GM19025 (cell line): ENCODE measurements at regions not wholly inside any gene's neighbourhood (a gene's known extent, or its start where the extent isn't known, plus 50 kb on each side); places are given as distances from the start of the nearest gene placed in this dataset.

Experiments
- ATAC-seq: cut with Tn5 transposase; IDR thresholded peaks from one replicate; pipeline ENCODE4 v1.9.1; 2021; ENCODE audit warnings: mild to moderate bottlenecking, low read depth, moderate library complexity; ENCODE audit not compliant: unreplicated experiment

DNA sequence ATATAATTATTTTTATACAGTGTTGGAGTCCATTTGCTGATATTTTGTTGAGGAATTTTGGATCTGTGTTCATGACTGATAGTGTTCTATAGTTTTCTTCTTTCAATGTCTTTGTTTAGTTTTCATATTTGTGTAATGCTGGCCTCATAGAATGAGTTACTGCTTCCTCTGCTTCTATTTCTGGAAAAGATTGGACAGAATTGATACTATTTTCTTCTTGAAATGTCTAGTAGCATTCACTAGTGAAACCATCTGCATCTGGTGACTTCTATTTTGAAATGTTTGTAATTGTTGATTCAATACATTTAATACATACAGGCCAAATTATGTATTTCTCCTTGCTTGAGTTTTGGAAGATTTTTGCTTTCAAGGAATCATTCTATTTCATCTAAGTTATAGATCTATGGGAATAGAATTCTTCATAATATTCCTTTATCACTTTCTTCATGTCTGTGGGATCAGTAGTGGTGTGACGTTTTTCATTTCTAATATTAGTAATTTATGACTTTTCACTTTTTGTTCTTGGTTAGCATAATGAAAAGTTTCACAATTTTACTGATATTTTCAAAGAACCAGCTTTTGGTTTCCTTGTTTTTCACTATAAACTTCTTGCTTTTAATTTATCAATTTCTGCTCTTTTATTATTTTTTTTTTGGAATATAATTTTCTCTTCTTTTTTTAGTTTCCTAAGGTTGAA, 509.9 kb upstream of the VRK2 start:
- no peak for ATAC-seq

DNA sequence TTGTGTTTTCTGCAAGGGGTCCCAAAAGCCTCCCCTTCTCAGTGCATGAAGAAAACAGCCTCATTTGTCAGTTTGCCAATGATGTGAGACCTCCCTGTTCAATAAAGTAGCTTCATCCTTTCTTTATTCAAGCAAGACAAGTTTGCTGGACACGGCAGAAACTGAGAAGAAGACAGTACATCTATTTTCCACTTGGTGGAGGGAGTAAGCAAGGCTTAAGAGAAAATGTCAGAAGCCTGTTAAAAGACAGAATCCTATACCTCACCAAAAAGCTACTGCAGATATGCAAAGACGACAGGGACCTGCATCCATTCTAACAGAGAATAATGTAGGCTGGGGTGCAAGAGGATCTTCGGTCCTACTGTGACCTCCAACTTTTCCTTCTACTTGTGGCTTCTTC, 506.8 kb upstream of the VRK2 start:
- ATAC-seq, result no peak

DNA sequence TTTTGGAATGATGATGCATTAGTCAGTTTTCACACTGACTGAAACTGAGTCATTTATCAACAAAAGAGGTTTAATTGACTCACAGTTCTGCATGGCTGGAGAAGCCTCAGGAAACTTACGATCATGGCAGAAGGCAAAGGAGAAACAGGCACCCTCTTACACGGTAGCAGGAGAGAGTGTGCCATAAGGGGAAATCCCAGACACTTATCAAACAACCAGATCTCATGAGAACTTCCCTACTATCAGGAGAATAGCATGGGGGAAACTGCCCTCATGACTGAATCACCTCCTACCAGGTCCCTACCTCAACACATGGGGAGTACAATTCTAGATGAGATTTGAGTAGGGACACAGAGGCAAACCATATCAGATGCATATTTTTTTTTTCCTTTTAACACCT, 504.5 kb upstream of the VRK2 start:
- no peak for ATAC-seq

DNA sequence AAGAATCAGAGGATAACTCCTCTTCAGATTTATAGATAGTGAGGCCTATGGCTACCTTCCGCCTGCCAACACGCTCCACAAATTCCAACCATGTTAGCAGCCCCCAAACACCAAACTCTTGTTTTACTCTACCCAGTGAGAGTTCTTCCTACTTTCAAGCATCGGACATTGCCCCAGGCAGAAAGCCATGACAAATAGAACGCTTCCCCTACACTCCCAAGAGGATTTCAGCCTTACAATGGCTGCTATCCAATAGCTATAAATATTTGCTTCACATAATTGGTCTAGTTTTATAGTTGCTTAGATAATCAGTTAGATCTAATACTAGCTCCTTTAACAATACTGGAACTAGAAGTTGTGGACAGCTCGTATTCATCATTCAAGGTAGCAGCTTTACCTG, 503.4 kb upstream of the VRK2 start:
- no peak for ATAC-seq

DNA sequence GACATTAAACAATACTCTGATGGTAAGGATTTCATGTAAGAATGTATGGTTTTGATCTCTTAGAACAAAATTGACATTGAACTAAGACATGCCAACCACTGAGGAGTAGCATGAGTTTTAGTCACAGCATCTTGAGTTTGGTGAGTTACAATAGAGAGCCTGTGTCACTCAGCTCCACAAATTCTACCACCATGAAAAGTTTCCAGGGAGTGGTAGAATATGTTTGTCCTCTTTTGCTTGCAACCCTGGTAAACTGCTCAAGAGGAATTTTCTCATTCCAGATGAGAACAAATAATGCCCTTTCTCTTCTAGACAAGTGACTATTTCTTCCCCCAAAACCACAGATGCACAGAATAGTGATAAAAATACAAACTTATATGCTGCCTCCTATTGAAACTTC, 502.0 kb upstream of the VRK2 start:
- ATAC-seq, result no peak

DNA sequence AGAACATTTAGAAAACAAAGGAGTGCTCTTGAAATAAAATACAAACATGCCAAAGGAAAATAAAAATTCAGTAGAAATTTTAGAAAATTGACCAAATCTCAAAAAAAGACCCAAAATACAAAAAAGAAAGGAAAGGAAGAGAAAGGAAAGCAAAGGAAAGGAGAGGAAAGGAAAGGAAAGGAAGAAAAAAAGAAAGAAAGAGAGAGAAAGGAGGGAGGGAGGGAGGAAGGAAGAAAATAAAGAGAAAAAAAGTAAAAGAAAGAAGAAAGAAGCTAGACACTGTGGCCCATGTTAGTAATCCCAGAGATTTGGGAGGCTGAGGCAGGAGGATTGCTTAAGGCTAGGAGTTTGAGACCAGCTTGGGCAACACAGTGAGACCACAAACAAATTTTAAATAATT, 500.1 kb upstream of the VRK2 start:
- ATAC-seq, result no peak

DNA sequence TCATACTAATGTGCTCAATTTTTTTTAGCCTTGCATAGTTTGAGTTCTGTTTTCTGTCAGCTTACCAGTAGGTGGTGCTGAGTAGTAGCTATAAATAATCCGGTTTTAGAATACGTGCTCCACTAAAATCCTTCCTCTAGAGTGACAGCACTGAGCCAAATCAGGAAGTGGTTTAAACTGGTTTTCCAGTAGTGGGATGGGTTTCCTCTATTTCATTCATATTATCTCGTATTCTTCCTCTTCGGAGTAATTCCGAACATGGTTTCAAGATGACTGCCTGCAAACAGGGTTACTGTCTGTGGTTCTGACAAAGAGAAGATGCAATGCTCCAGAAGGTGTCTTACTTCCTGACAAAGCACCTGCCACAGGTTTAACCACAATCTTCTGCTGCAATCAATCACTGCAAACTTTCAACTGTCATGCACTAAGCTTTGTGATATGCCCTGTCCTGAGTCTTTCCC, 496.9 kb upstream of the VRK2 start:
- ATAC-seq, result no peak

DNA sequence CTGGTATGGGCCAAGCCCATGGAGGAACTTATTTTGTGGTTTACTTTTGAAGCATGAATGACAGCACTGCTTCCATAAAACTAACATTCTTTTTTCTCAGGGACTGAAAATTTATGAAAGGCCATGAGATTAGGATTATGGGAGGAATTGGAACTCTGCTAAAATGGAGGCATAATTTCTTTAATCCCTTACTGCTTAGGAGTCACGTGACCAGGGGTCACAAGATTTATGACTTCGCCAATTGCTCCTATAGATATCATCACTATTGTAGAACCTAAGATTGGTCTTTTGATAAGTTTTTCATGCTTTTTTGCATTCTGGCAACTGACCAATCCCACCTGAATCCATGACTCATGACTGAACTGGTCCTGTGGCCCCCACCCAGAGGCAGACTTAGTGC, 495.7 kb upstream of the VRK2 start:
- no peak for ATAC-seq

DNA sequence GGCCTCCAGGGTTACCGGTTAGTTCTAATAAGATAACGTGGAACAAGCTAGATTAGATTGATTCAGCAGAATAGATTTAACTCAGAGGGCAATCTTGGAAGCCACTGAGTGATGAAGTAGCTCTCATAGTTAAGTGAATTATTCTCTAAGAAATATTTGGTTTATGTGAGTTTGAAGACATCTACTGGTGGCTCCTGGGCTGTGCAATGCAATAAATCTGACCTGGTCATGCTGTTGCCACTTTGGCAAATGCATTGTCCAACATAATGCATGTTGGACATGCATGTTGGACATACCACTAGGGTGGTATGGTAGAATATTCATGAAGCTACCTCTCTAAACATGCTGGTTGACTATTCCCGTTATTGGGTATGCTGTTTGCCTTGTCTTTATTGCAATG, 493.7 kb upstream of the VRK2 start:
- ATAC-seq, result no peak

DNA sequence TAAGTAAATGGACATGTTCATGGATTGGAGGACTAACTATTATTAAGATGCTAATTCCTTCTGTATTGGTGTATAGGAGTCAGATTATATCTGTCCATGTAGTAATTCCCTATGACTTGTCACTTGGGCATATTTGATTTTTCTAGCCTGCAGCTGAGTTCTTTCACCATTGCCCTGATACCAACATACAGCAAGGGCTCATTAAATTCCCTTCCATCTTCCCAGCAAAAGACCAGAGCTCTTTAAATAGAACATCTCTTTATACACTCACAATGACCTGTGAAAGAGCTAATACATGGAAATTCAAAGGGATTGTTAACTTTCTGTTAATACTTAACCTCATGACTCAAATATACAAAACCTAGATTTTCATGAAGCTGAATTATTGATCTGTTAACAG, 492.3 kb upstream of the VRK2 start:
- no peak for ATAC-seq

DNA sequence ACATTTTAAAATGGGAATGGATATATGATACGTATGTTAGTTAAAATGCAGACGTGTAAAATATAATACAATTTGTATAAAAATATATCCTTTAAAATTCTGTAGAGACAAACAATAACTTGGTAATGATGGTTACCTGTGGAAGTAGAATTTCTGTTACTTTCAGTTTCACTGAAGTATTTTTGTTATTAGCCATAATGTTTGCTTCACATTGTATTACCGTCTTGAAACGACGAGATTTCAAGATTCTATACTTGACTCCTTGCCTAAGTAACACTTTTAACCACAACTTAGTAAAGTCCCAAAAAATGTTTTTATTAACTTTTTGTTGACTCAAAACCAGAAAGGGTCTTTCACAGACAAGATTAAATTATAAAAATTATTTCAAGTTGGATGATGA, 488.3 kb upstream of the VRK2 start:
- ATAC-seq, result no peak

DNA sequence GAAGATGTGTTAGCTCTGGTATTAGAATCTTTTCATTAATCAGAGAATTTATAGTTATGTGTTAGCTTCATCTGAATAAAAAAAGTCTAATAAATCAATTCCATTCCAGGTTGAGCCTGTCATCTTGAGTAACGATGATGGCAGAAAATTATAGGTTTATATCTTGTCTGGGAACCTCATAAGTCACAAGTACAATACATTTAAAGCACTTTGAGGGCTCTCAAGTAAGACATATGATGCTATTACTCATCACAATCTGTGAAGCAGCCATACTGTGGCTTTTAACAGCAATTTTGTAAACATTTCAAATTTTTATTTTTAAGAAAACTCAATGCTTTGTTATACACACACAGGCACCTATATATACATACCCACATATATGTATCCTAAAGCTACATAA, 484.1 kb upstream of the VRK2 start:
- no peak for ATAC-seq

DNA sequence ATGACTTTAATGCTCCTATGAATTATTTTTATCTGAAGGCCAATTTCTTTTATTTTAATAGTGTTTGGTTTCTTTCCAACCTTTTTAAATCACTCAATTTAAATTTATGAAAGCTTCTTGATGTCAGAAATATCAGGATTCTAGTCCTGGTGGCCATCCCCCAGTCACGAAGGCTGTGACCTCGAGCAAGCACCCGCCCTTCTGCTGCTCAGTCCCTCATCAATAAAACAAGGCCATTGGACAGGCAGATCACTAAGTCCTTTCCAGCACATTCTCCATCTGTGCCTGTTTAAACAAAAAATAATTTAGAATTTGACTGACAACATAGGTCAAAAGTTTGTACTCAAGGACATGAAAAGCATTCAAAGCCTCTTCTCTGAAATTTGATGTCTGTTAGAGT, 483.6 kb upstream of the VRK2 start:
- ATAC-seq, result no peak

DNA sequence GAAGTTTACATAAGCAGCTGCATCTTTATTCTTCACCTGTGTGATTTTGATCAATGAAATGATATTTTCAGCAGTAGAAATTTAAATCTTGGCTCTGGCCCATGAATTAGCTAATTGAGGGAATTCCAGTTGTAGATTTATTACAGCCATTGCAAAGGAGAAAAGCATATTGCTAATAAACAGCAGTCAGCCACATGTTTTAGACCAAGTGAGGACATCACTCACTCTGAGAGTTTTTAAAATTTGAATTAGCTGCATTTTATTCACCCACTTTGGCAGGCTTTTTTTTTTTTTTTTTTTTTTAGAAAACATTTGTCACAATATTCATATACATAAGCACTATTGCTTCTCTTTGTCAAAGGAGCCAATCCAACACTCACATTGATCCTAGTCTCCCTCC, 479.4 kb upstream of the VRK2 start:
- ATAC-seq, result no peak

DNA sequence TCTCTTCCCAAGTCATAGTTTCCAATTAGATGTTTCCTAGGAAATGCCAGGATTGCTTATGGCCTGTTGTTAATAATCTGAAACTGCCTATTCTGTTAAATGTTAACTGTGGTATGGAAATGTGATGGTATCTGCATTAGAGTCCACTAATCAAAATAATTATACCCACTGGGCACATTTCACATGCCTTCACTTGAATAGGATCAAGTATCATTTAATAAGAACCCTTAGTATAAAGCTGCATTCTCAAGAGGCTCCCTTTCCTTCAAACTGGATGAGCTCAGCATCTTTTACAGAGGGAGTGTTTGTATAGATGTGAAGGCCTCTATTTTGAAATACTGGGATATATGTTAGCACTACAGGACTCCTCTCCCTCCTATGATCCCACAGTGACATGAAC, 477.2 kb upstream of the VRK2 start:
- ATAC-seq, result no peak

DNA sequence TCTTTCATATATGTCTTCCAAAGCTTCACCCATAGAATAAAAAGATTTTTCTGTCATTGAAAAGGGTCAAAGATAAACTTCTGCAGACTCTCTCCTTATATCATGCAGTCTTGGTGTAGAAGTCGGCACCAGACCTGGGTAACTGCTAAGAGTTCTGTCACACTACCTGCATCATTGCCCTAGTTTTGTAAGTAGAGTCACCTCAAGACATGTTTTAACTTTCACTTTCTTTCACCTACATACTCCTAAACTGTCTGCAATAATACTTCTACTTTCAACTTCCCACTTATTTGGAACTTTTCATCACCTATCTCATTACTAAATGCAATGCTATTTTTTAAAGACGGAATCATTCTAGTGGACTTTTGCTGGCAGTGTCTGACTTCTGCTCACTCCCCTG, 475.6 kb upstream of the VRK2 start:
- no peak for ATAC-seq

DNA sequence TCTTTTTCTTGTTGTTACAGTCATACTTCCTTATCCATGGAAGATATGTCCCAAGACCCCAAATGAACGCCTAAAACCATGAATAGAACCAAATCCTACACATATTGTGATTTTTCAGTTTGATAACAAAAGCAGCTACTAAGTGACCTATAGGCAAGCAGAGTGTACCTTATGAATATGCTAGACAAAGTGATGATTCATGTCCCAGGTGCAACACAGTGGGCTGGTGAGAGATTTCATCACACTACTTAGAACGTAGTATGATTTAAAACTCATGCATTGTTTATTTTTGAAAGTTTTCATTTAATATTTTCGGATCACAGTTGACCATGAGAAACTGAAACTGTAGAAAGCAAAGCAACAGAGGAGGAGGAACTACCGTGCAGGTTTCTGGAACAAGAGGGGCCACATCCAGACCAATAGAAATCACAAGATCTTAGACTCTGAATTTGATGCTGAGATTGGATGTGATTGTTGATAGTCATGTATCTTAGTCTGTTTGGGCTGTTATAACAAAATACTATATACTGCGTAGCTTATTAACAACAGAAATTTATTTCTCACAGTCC, 470.8 kb upstream of the VRK2 start:
- no peak for ATAC-seq

DNA sequence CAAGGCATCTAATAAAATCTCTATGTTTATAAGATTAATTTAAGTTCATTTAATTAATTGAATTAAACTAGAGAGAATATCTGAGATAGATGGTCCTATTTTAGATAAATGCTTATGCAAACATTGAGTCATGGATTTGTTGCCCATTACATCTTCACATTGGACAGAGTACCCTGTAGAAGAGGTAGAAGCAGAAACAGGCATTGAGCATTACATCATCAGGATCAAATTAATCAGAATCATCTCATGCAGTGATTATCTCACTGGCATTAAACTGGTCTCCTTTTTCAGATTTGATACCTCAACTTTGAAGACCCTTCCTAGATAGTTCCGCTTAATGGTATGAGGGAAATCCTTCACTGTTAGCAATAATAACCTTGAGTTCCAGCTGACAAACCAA, 469.6 kb upstream of the VRK2 start:
- no peak for ATAC-seq

DNA sequence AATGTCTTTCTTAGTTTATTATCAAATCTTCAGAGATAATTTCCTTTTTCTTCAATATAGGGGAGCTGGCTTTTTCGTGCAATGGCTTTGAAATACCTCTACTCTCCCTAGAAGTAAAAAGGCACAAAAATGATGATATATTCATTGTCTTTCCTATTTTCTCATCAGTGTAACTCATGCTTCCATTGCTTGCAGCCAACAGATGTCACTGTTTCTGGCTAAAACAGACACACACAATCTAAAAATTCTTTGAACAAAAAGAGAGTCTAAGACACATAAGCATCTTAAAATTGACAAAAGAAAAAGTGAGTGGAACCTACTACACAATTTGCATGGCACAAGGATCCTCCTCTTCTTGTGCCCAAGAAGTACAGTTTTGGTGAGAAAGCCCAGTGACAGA, 448.7 kb upstream of the VRK2 start:
- ATAC-seq, result no peak

DNA sequence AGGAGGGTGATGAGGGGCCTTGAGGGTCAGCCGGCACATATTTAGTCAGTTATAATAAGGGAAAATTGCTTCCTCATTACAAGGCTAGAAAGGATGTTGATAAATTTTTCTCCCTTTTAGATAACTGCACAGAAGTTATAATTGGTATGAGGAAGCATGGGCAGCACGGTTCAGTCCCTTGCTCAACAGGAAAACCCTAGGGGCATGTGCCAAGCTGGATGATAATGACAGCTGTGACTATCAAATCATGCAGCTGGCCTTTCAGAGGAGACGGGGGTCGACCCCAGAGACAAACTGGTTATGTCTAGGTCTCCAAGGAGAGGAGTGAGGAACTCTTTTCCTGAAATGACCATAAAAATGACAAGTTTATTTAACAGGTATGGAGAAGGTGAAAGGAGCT, 448.1 kb upstream of the VRK2 start:
- ATAC-seq, result no peak

DNA sequence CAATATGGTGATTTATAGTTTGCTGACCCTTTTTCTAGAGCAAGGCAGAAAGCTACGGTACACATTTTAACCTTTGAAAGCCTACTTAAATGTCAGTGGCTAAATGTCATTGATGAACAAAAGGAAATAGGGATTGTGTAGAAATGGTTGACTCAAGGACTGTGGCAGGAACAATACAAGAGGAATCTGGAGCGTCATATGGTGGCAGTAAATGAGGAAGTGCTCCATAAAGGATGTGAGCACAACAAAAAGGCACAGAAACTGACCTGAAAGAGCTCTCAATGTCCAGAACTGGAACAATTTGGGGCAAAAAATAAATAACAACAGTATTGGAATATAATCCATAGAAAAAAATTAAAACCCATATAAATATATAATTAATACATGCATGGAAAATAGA, 443.9 kb upstream of the VRK2 start:
- no peak for ATAC-seq

DNA sequence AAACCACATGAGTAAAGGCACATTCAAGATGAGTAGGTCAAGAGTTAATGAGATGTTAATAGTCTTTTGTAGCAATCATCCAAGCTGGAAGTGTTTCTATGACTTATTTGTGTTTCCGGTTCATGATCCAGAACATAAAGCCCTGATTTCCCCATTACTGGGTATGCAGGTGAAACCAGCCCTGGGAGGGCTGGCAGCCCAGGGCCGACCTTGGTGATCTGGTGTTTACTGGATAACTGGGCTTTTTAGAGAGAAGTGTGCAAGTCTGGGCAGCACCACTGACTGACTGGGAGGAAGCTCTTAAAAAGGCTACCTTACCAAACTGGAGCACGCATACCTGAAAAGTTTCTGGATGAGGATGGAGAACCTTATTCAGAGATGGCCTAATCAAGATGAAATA, 431.6 kb upstream of the VRK2 start:
- no peak for ATAC-seq
